ENCODE measurements at regions not wholly inside any gene's neighbourhood (a gene's known extent, or its start where the extent isn't known, plus 50 kb on each side); places are given as distances from the start of the nearest gene placed in this dataset.

- Mint-ChIP-seq H3K4me1 (no peaks in the 10 kb centered on the region), H3K27me3 (ENCODE audit: low read depth, poor library complexity) (no peaks in the 10 kb centered on the region), H3K9me3 (peaks cover 3% of the 10 kb centered on the region), H3K4me3 (no peak overlapping the region), H3K27ac (no peak overlapping the region), H3K36me3 (ENCODE audit: low read depth) (no peaks in the 10 kb centered on the region)
- DNase-seq = no peak
- TF ChIP-seq CTCF (IDR thresholded peaks at IDR 0.05) = no peak
Observed at GRCh38 chr12:29048787-29049186, 100.3 kb upstream of the FAR2 start.

- Mint-ChIP-seq H3K36me3 (ENCODE audit: low read depth) (no peaks in the 10 kb centered on the region), H3K4me3 (no peak overlapping the region), H3K27me3 (ENCODE audit: low read depth, poor library complexity) (no peaks in the 10 kb centered on the region), H3K27ac (no peak overlapping the region), H3K9me3 (peaks cover 3% of the 10 kb centered on the region), H3K4me1 (peaks cover 4% of the 10 kb centered on the region)
- DNase-seq = no peak
- no peak for TF ChIP-seq CTCF (IDR thresholded peaks at IDR 0.05)
Observed at GRCh38 chr12:29050503-29050902, 98.6 kb upstream of the FAR2 start.

- Mint-ChIP-seq H3K27ac (no peak overlapping the region), H3K36me3 (ENCODE audit: low read depth) (no peaks in the 10 kb centered on the region), H3K4me3 (no peak overlapping the region), H3K27me3 (ENCODE audit: low read depth, poor library complexity) (no peaks in the 10 kb centered on the region), H3K4me1 (peaks cover 4% of the 10 kb centered on the region), H3K9me3 (peaks cover 3% of the 10 kb centered on the region)
- DNase-seq = no peak
- no peak for TF ChIP-seq CTCF (IDR thresholded peaks at IDR 0.05)
Observed at GRCh38 chr12:29051221-29051620, 97.9 kb upstream of the FAR2 start.

- no peaks in the 10 kb centered on the region for H3K9me3 Mint-ChIP-seq
- no peak for DNase-seq
- peaks cover 4% of the 10 kb centered on the region for H3K4me1 Mint-ChIP-seq
- H3K36me3 Mint-ChIP-seq (ENCODE audit: low read depth) = no peaks in the 10 kb centered on the region
- H3K27ac Mint-ChIP-seq = no peak overlapping the region
- TF ChIP-seq CTCF (IDR thresholded peaks at IDR 0.05) = no peak
- no peaks in the 10 kb centered on the region for H3K27me3 Mint-ChIP-seq (ENCODE audit: low read depth, poor library complexity)
- no peak overlapping the region for H3K4me3 Mint-ChIP-seq
Observed at GRCh38 chr12:29053567-29053966, 95.5 kb upstream of the FAR2 start.

- Mint-ChIP-seq H3K4me1 (peaks cover 4% of the 10 kb centered on the region), H3K36me3 (ENCODE audit: low read depth) (no peaks in the 10 kb centered on the region), H3K27me3 (ENCODE audit: low read depth, poor library complexity) (no peaks in the 10 kb centered on the region), H3K27ac (no peak overlapping the region), H3K9me3 (no peaks in the 10 kb centered on the region), H3K4me3 (no peak overlapping the region)
- no peak for TF ChIP-seq CTCF (IDR thresholded peaks at IDR 0.05)
- DNase-seq = no peak
Observed at GRCh38 chr12:29054858-29055663, 94.0 kb upstream of the FAR2 start.

- Mint-ChIP-seq H3K36me3 (ENCODE audit: low read depth) (no peaks in the 10 kb centered on the region), H3K4me3 (no peak overlapping the region), H3K9me3 (no peaks in the 10 kb centered on the region), H3K27ac (no peak overlapping the region), H3K27me3 (ENCODE audit: low read depth, poor library complexity) (no peaks in the 10 kb centered on the region), H3K4me1 (no peaks in the 10 kb centered on the region)
- no peak for DNase-seq
- no peak for TF ChIP-seq CTCF (IDR thresholded peaks at IDR 0.05)
Observed at GRCh38 chr12:29066011-29066588, 83.0 kb upstream of the FAR2 start.

All from nephron progenitor cell (in vitro differentiated cells).